ENCODE measurements at regions not wholly inside any gene's neighbourhood (a gene's known extent, or its start where the extent isn't known, plus 50 kb on each side); places are given as distances from the start of the nearest gene placed in this dataset.
"Not testable (repeated sequence)": the region's sequence is repeated elsewhere in the genome, so short reads cannot be mapped to it uniquely, and the experiment has no call there.

- no peak for DNase-seq (ENCODE audit: extremely low read depth in 1 of 11, low read depth in 9 of 11, low spot score in 4 of 11)
Measured at GRCh38 chr20:17874271-17875105, 94.1 kb downstream of the SNX5 start.

- DNase-seq (ENCODE audit: extremely low read depth in 1 of 11, low read depth in 9 of 11, low spot score in 4 of 11) = peak in 3 of 11 donors; percentile 61 to 71 (median 69)
Measured at GRCh38 chr20:17873410-17874270, 95.0 kb downstream of the SNX5 start.

GRCh38 chr20:17872959-17873358, 95.6 kb downstream of the SNX5 start:
- DNase-seq (ENCODE audit: extremely low read depth in 1 of 11, low read depth in 9 of 11, low spot score in 4 of 11) = no peak

GRCh38 chr20:17872434-17872833, 96.2 kb downstream of the SNX5 start:
- no peak for DNase-seq (ENCODE audit: extremely low read depth in 1 of 11, low read depth in 9 of 11, low spot score in 4 of 11)

- DNase-seq (ENCODE audit: extremely low read depth in 1 of 11, low read depth in 9 of 11, low spot score in 4 of 11) = no peak
Measured at GRCh38 chr20:17871886-17872285, 96.7 kb downstream of the SNX5 start.

GRCh38 chr20:17871181-17871580, 97.4 kb downstream of the SNX5 start:
- no peak for DNase-seq (ENCODE audit: extremely low read depth in 1 of 11, low read depth in 9 of 11, low spot score in 4 of 11)

- no peak for DNase-seq (ENCODE audit: extremely low read depth in 1 of 11, low read depth in 9 of 11, low spot score in 4 of 11)
Measured at GRCh38 chr20:17870086-17870740, 98.4 kb downstream of the SNX5 start.

GRCh38 chr20:17869295-17869994, 99.1 kb downstream of the SNX5 start:
- no peak for DNase-seq (ENCODE audit: extremely low read depth in 1 of 11, low read depth in 9 of 11, low spot score in 4 of 11)

- DNase-seq (ENCODE audit: extremely low read depth in 1 of 11, low read depth in 9 of 11, low spot score in 4 of 11) = no peak
Measured at GRCh38 chr20:17868700-17869231, 99.8 kb downstream of the SNX5 start.

- DNase-seq (ENCODE audit: extremely low read depth in 1 of 11, low read depth in 9 of 11, low spot score in 4 of 11) = no peak
Measured at GRCh38 chr20:17868151-17868550, 100.4 kb downstream of the SNX5 start.

- no peak for DNase-seq (ENCODE audit: extremely low read depth in 1 of 11, low read depth in 9 of 11, low spot score in 4 of 11)
Measured at GRCh38 chr20:17867131-17867925, 101.3 kb downstream of the SNX5 start.

GRCh38 chr20:17866234-17867001, 102.2 kb downstream of the SNX5 start:
- no peak for DNase-seq (ENCODE audit: extremely low read depth in 1 of 11, low read depth in 9 of 11, low spot score in 4 of 11)

GRCh38 chr20:17863577-17864292, 104.9 kb downstream of the SNX5 start:
- DNase-seq (ENCODE audit: extremely low read depth in 1 of 11, low read depth in 9 of 11, low spot score in 4 of 11) = peak in 1 of 11 donors; percentile 74

- DNase-seq (ENCODE audit: extremely low read depth in 1 of 11, low read depth in 9 of 11, low spot score in 4 of 11) = no peak
Measured at GRCh38 chr20:17863209-17863576, 105.4 kb downstream of the SNX5 start.

- DNase-seq (ENCODE audit: extremely low read depth in 1 of 11, low read depth in 9 of 11, low spot score in 4 of 11) = no peak
Measured at GRCh38 chr20:17862171-17862570, 106.4 kb downstream of the SNX5 start.

- DNase-seq (ENCODE audit: extremely low read depth in 1 of 11, low read depth in 9 of 11, low spot score in 4 of 11) = not testable (repeated sequence)
Measured at GRCh38 chr20:17861620-17862019, 107.0 kb downstream of the SNX5 start.
